Ishikawa (cell line): ENCODE measurements at regions not wholly inside any gene's neighbourhood (a gene's known extent, or its start where the extent isn't known, plus 50 kb on each side); places are given as distances from the start of the nearest gene placed in this dataset.

Experiments used
- CEBPB ChIP-seq: IDR thresholded peaks from 2 replicates; pipeline ENCODE4 v1.6.1; 2012
- CREB1 ChIP-seq: IDR thresholded peaks from 2 replicates; pipeline ENCODE4 v1.6.1; 2012; ENCODE audit warnings: low read depth
- EGR1 ChIP-seq: IDR thresholded peaks from 2 replicates; pipeline ENCODE4 v1.6.1; 2012
- EP300 ChIP-seq: IDR thresholded peaks from 2 replicates; pipeline ENCODE4 v1.6.1; 2012; ENCODE audit warnings: borderline replicate concordance
- FOXM1 ChIP-seq: IDR thresholded peaks from 2 replicates; pipeline ENCODE4 v1.6.1; 2012; ENCODE audit warnings: low read depth, borderline replicate concordance
- NFIC ChIP-seq: IDR thresholded peaks from 2 replicates; pipeline ENCODE4 v1.6.1; 2012
- RAD21 ChIP-seq: IDR thresholded peaks from 2 replicates; pipeline ENCODE4 v1.6.1; 2012; ENCODE audit warnings: low read depth
- TAF1 ChIP-seq: IDR thresholded peaks from 2 replicates; pipeline ENCODE4 v1.6.1; 2012; ENCODE audit warnings: low read depth, mild to moderate bottlenecking
- TCF12 ChIP-seq: IDR thresholded peaks from 2 replicates; pipeline ENCODE4 v1.6.1; 2012; ENCODE audit warnings: low read depth
- TEAD4 ChIP-seq: IDR thresholded peaks from 2 replicates; pipeline ENCODE4 v1.6.1; 2012
- YY1 ChIP-seq: IDR thresholded peaks from 2 replicates; pipeline ENCODE4 v1.6.1; 2012; ENCODE audit warnings: low read depth
- ZBTB7A ChIP-seq: IDR thresholded peaks from 2 replicates; pipeline ENCODE4 v1.6.1; 2012; ENCODE audit warnings: low read depth
- TF ChIP-seq, protein P1 (sequence below): IDR thresholded peaks from 2 replicates; pipeline ENCODE4 v1.6.1; 2012
- TF ChIP-seq, protein P2 (sequence below): IDR thresholded peaks from 2 replicates; pipeline ENCODE4 v1.6.1; 2012; ENCODE audit warnings: low read depth, mild to moderate bottlenecking
- TF ChIP-seq, protein P3 (sequence below): IDR thresholded peaks from 2 replicates; pipeline ENCODE4 v1.6.1; 2012

DNA sequence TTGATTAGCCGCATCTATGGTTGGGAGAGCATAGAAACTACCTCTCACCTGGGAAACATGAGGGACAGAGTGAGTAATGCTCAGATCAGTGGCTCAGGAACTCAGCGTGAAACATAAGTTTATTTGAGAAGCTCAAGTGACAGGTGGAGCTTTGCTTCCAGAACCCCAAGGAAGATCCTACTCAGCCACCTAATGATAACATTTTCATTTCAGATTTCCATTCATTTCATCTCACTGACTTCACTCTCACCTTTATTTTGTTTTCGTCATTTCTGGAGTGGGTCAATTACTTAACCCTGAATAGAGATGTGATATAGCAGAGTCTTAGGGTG is 145.5 kb upstream of the DUSP10 start:
- no peak for TF ChIP-seq EP300
- TF ChIP-seq, protein P1, sequence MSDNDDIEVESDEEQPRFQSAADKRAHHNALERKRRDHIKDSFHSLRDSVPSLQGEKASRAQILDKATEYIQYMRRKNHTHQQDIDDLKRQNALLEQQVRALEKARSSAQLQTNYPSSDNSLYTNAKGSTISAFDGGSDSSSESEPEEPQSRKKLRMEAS: no peak
- TF ChIP-seq CREB1: no peak

DNA sequence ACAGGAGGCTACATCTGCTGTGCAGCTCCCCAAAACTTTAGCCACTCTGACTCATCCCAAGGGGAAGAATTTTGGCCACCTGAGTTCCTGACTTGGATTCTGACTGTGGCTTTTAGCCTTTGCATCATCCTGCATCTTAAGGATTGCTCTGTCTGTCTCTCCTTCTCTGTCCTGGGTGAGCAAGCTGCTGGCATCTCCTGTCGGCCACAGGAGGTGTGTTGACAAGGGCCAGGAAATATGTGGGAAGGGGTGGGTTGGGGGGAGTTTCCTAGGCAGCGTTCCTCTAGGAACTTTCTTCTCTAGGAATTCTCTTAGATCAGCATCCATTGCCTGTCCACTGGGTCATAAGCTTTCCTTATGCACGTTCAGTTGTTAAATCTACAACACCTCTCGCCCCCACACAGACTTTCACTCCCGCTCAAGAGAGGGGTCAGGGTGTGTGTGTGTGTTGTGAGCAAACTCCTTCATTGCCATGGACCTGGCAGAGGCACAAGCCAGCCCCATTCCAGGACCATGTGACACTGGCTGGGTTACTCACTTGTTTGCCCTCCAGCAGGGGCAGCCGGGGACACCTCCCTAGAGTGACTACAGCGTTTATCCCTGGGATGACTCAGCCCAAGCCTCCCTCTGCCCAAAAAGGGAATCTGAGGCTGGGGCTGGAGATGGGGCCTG is 145.0 kb upstream of the DUSP10 start:
- TF ChIP-seq, protein P2, sequence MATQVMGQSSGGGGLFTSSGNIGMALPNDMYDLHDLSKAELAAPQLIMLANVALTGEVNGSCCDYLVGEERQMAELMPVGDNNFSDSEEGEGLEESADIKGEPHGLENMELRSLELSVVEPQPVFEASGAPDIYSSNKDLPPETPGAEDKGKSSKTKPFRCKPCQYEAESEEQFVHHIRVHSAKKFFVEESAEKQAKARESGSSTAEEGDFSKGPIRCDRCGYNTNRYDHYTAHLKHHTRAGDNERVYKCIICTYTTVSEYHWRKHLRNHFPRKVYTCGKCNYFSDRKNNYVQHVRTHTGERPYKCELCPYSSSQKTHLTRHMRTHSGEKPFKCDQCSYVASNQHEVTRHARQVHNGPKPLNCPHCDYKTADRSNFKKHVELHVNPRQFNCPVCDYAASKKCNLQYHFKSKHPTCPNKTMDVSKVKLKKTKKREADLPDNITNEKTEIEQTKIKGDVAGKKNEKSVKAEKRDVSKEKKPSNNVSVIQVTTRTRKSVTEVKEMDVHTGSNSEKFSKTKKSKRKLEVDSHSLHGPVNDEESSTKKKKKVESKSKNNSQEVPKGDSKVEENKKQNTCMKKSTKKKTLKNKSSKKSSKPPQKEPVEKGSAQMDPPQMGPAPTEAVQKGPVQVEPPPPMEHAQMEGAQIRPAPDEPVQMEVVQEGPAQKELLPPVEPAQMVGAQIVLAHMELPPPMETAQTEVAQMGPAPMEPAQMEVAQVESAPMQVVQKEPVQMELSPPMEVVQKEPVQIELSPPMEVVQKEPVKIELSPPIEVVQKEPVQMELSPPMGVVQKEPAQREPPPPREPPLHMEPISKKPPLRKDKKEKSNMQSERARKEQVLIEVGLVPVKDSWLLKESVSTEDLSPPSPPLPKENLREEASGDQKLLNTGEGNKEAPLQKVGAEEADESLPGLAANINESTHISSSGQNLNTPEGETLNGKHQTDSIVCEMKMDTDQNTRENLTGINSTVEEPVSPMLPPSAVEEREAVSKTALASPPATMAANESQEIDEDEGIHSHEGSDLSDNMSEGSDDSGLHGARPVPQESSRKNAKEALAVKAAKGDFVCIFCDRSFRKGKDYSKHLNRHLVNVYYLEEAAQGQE: no peak
- TF ChIP-seq YY1: no peak
- TF ChIP-seq, protein P1: no peak
- TF ChIP-seq ZBTB7A: no peak
- no peak for TF ChIP-seq NFIC
- no peak for TF ChIP-seq RAD21
- TF ChIP-seq TAF1: no peak
- no peak for TF ChIP-seq TCF12
- no peak for TF ChIP-seq EGR1
- no peak for TF ChIP-seq EP300
- no peak for TF ChIP-seq FOXM1
- no peak for TF ChIP-seq CEBPB
- no peak for TF ChIP-seq CREB1
- TF ChIP-seq, protein P3, sequence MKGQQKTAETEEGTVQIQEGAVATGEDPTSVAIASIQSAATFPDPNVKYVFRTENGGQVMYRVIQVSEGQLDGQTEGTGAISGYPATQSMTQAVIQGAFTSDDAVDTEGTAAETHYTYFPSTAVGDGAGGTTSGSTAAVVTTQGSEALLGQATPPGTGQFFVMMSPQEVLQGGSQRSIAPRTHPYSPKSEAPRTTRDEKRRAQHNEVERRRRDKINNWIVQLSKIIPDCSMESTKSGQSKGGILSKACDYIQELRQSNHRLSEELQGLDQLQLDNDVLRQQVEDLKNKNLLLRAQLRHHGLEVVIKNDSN: no peak

DNA sequence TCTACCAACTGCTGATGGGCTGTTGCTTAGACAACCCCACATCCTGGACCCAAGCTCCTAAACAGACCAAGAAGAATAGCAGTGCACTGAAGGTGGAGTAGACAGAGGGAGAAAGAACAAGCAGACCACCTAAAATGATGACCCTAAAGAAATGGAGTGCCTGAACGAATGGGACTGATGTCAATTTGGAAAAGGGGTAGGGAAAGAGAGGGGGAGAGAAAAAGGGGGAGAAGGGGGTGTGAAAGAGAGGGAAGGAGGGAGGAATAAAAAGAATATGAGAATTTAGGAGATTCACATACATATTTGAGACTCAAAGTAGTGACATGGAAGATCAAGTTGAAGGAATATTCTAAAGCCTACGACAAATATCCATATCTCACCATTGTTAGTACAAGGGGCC is 144.4 kb upstream of the DUSP10 start:
- TF ChIP-seq TEAD4 (no peak), EP300 (no peak), EGR1 (no peak), FOXM1 (no peak), YY1 (no peak), TCF12 (no peak), NFIC (no peak), CEBPB (no peak), TAF1 (no peak), CREB1 (no peak)
- TF ChIP-seq, protein P2: no peak
- TF ChIP-seq, protein P3: no peak
- TF ChIP-seq, protein P1: no peak

DNA sequence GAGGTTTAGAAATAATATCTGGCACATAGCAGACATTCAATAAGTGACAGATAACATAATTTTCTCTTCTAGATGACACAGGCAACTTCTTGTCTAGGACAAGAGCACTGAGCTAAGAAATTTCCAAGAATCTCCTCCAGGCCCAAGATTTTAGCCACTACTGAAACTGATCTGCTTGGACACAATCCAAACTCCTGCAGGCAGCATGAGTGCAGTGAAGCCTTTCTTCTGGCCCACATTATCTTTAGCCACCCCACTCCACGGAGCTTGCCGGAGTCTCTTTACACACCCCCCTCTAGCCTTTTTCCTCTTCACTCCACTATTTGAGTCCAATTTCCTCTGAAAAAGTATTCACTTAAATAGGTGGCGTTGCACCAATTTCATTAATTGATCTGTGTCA is 142.9 kb upstream of the DUSP10 start:
- no peak for TF ChIP-seq YY1

DNA sequence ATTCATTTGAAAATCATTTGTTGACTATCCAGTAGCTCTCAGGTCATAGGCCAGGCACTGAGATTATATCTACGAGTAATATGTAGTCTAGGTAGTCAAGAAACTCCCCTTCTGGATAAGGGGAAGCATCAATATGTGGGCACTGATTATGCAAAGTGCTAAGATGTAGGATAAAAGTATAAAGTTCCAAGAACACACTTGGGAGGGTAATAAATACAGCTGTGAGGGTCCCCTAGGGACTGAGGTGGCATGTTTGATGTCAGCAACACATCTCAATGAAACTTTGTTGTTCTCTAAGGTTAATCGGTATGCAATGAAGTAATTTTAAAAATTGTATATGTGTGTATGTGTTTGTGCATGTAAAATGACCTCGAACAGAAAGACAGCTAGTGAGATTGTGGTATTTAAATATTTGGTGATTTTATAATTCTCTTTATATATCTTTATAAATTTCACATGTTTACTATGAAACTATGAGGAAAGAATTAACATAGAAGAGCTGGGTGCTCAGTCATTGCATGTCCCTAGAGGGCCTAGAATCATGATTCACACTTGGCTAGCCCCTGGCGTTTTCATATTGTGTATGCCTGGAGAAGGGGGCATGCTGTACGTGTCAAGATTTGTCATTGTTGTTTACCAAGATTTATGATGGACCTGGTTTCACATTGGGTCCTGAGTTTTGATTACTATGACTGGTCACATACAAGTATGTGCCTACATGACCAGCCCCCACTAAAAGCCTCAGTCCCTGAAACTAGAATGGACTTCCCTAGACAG is 140.1 kb upstream of the DUSP10 start:
- no peak for TF ChIP-seq NFIC
- no peak for TF ChIP-seq EP300
- no peak for TF ChIP-seq FOXM1
- TF ChIP-seq CEBPB: no peak
- no peak for TF ChIP-seq TCF12
- TF ChIP-seq TEAD4: no peak
- TF ChIP-seq, protein P3: no peak
- no peak for TF ChIP-seq YY1
- TF ChIP-seq EGR1: no peak
- TF ChIP-seq ZBTB7A: no peak
- TF ChIP-seq, protein P1: no peak
- no peak for TF ChIP-seq CREB1
